Natural killer cell (primary cell): ENCODE measurements at regions not wholly inside any gene's neighbourhood (a gene's known extent, or its start where the extent isn't known, plus 50 kb on each side); places are given as distances from the start of the nearest gene placed in this dataset.

Experiments
- ATAC-seq, 3 donors: fragments of 150-1000 bp in 2 of 3; fragments of 200-7000 bp in 1 of 3; cut with Tn5 transposase; 1 replicate in 1 of 3; 2 replicates in 2 of 3; pipeline ENCODE4 v1.10.0; 2021; ENCODE audit warnings: mild to moderate bottlenecking in 2 of 3, moderate library complexity in 2 of 3
- DNase-seq, 2 donors: peaks; one replicate each; pipeline versions ENCODE4 v3.0.0 to v3.0.0-alpha.2; 2013 to 2021; ENCODE audit warnings: mixed read lengths in 1 of 2
- H3K27ac ChIP-seq: one replicate; pipeline ENCODE4 v1.5.1; 2013; ENCODE audit warnings: mild to moderate bottlenecking, low read length
- H3K27me3 ChIP-seq: one replicate; pipeline ENCODE4 v1.6.1; 2013; ENCODE audit warnings: low read length; ENCODE audit not compliant: control insufficient read depth, insufficient read depth
- H3K36me3 ChIP-seq: one replicate; pipeline ENCODE4 v1.6.1; 2013; ENCODE audit warnings: low read length; ENCODE audit not compliant: control insufficient read depth, insufficient read depth
- H3K4me1 ChIP-seq: one replicate; pipeline ENCODE4 v1.6.1; 2013; ENCODE audit warnings: low read length; ENCODE audit not compliant: control insufficient read depth, insufficient read depth
- H3K4me3 ChIP-seq: one replicate; pipeline ENCODE4 v1.5.1; 2013; ENCODE audit warnings: low read length
- H3K9me3 ChIP-seq: one replicate; pipeline ENCODE4 v1.6.1; 2013; ENCODE audit warnings: low read length; ENCODE audit not compliant: control insufficient read depth, insufficient read depth
- H3K27ac Mint-ChIP-seq, 2 donors: one replicate each; pipeline ENCODE4 v1.8.0; 2022; ENCODE audit warnings: mild to moderate bottlenecking in 2 of 2, mixed read lengths in 2 of 2, moderate library complexity in 1 of 2
- H3K27me3 Mint-ChIP-seq, 2 donors: one replicate each; pipeline ENCODE4 v1.8.0; 2022; ENCODE audit warnings: low read depth in 2 of 2, mixed read lengths in 2 of 2
- H3K36me3 Mint-ChIP-seq: one replicate; pipeline ENCODE4 v1.8.0; 2022; ENCODE audit warnings: mixed read lengths
- H3K4me1 Mint-ChIP-seq, 2 donors: one replicate each; pipeline ENCODE4 v1.8.0; 2022; ENCODE audit warnings: mixed read lengths in 2 of 2
- H3K4me3 Mint-ChIP-seq: one replicate; pipeline ENCODE4 v1.8.0; 2022; ENCODE audit warnings: mild to moderate bottlenecking, moderate library complexity, mixed read lengths
- H3K9me3 Mint-ChIP-seq, 2 donors: one replicate each; pipeline ENCODE4 v1.8.0; 2022; ENCODE audit warnings: mixed read lengths in 2 of 2
- WGBS: methylation state at CpG from one replicate; pipeline ENCODE4 v1.1.7; 2013; ENCODE audit warnings: missing lambda C conversion rate; ENCODE audit not compliant: insufficient coverage; 5-methylcytosine and 5-hydroxymethylcytosine counted together
- intact Hi-C: fragments of 100-400 bp; cut with micrococcal nuclease; formaldehyde crosslinking; loops from one replicate; pipeline ENCODE4 v1.14.2; 2022
- TF ChIP-seq, protein P1 (sequence below): fragments of 200-600 bp; IDR thresholded peaks from one replicate; pipeline ENCODE4 v1.8.0; 2022; ENCODE audit warnings: antibody characterized with exemption

DNA sequence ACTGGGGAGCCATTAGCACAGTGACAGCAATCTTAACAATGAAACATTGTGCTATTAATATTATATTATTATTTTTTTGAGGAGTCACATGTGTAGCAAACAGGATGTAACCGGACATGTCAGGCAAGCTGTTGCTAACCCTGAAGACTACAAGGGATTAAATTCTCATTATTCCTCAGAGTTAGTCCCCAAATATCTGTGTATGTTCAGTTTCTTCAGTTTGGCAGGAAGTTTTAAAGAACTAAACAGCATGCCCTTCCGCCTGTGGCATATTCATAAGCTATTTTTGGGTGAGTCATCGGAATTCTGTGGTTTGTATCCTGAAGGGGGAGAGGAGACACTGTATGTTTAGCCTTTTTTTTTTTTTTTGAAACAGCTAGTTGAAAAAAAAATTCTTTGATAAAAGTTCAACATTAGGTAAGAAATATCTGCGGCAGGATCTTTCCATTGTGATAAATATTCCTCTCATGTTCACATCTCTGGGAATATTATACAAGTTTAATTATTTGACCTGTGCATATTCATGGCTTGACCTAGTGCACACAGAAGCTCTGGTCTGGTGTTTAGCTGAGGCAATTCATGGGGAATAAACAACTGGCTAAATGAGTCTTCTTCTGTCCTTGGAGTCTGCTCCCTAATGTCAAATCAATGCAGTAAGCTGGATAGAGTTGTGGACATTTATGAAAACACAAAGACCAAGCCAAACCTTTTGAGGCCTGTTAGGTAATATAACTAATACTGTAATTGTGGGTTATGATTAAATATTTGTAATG lies 202.7 kb upstream of the CDKN2B start:
- Histone ChIP-seq H3K27ac (no peak overlapping the region), H3K4me1 (peaks cover 6% of the 10 kb centered on the region), H3K27me3 (no peaks in the 10 kb centered on the region), H3K36me3 (no peaks in the 10 kb centered on the region), H3K4me3 (no peak overlapping the region), H3K9me3 (no peaks in the 10 kb centered on the region)
- Mint-ChIP-seq H3K9me3 (peaks cover 0 to 2% of the 10 kb centered on the region in 2 donors), H3K4me1 (peaks cover 10 to 16% of the 10 kb centered on the region in 2 donors), H3K27me3 (peaks cover 5 to 7% of the 10 kb centered on the region in 2 donors), H3K27ac (no peak overlapping the region), H3K36me3 (no peaks in the 10 kb centered on the region), H3K4me3 (no peak overlapping the region)
- intact Hi-C loops = no loop called here
- DNase-seq (no peak), ATAC-seq (no peak)
- TF ChIP-seq, protein P1, sequence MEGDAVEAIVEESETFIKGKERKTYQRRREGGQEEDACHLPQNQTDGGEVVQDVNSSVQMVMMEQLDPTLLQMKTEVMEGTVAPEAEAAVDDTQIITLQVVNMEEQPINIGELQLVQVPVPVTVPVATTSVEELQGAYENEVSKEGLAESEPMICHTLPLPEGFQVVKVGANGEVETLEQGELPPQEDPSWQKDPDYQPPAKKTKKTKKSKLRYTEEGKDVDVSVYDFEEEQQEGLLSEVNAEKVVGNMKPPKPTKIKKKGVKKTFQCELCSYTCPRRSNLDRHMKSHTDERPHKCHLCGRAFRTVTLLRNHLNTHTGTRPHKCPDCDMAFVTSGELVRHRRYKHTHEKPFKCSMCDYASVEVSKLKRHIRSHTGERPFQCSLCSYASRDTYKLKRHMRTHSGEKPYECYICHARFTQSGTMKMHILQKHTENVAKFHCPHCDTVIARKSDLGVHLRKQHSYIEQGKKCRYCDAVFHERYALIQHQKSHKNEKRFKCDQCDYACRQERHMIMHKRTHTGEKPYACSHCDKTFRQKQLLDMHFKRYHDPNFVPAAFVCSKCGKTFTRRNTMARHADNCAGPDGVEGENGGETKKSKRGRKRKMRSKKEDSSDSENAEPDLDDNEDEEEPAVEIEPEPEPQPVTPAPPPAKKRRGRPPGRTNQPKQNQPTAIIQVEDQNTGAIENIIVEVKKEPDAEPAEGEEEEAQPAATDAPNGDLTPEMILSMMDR = no peak
- 37% methylated on average over 2 of the region's 4 CpGs for WGBS

DNA sequence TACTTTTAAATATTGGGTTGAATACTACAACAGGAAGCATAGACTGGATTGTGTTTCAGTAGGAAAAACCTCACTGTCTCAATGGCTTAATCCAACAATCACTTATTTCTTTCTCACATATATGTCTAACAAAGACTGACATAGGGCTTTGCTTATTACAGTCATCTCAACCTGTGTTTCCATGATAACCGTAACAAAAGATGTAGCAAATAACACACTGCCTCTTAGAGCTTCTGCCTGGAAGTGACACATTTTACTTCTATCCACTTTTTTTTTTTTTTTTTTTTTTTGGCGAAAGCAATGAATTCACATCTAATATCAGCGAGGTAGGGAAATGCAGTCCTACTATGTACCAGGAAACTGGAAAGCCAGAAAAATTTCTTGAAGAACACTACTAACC lies 204.9 kb upstream of the CDKN2B start:
- ATAC-seq (no peak), DNase-seq (no peak)
- Histone ChIP-seq H3K4me3 (no peak overlapping the region), H3K27ac (no peak overlapping the region), H3K27me3 (no peaks in the 10 kb centered on the region), H3K36me3 (no peaks in the 10 kb centered on the region), H3K9me3 (no peaks in the 10 kb centered on the region), H3K4me1 (peaks cover 2% of the 10 kb centered on the region)
- Mint-ChIP-seq H3K4me3 (no peak overlapping the region), H3K27ac (no peak overlapping the region), H3K4me1 (peaks cover 4 to 9% of the 10 kb centered on the region in 2 donors), H3K36me3 (no peaks in the 10 kb centered on the region), H3K27me3 (peaks cover 5 to 7% of the 10 kb centered on the region in 2 donors), H3K9me3 (peaks cover 0 to 4% of the 10 kb centered on the region in 2 donors)
- intact Hi-C loops = no loop called here
- TF ChIP-seq, protein P1 = no peak
- 100% methylated on average over 1 of the region's 3 CpGs for WGBS

DNA sequence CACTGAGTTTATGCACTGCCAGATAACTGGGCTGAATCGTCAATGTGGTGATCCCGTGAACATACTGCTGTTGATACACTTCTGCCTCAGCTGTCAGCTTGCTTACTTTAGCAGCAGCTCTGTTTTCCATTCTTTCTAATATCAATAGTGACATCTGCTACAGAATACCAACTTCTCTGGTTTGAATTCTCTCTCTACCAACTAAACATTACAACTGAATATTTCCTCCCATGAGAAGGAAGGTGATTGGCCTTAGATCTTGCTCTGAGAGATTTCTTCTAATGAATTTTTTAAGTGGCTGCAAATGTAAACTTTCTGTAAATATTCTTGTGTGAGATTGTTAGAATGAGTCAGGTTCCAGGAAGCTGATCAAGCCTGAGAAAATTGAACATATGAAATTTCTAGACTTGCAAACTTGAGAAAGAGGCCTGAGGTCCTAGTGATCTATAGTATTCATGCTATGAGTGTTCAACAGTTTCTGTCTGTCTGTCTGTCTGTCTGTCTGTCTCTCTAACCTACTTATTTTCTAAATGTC lies 205.5 kb upstream of the CDKN2B start:
- no peak for ATAC-seq
- 78% methylated on average over 2 of the region's 2 CpGs for WGBS

More for the DNA sequence above, 205.5 kb upstream of the CDKN2B start:
- H3K4me1 ChIP-seq = no peaks in the 10 kb centered on the region
- no peak overlapping the region for H3K4me3 Mint-ChIP-seq
- no peak for DNase-seq
- intact Hi-C loops = no loop called here
- TF ChIP-seq, protein P1 = no peak
- H3K27ac Mint-ChIP-seq = no peak overlapping the region
- H3K4me3 ChIP-seq = no peak overlapping the region
- H3K27me3 Mint-ChIP-seq = peaks cover 5 to 7% of the 10 kb centered on the region in 2 donors
- H3K27me3 ChIP-seq = no peaks in the 10 kb centered on the region
- no peaks in the 10 kb centered on the region for H3K36me3 Mint-ChIP-seq
- peaks cover 0 to 4% of the 10 kb centered on the region in 2 donors for H3K9me3 Mint-ChIP-seq
- H3K4me1 Mint-ChIP-seq = peaks cover 0 to 4% of the 10 kb centered on the region in 2 donors
- no peak overlapping the region for H3K27ac ChIP-seq
- no peaks in the 10 kb centered on the region for H3K36me3 ChIP-seq
- H3K9me3 ChIP-seq = no peaks in the 10 kb centered on the region
